DND-41 (cell line): ENCODE measurements at regions not wholly inside any gene's neighbourhood (a gene's known extent, or its start where the extent isn't known, plus 50 kb on each side); places are given as distances from the start of the nearest gene placed in this dataset.

Source experiments
- ATAC-seq: fragments of 200-7000 bp; cut with Tn5 transposase; 3 replicates; pipeline ENCODE4 v1.9.1; 2021; ENCODE audit warnings: low read depth; ENCODE audit not compliant: insufficient read depth
- DNase-seq: peaks from one replicate; pipeline ENCODE4 v3.0.0-alpha.2; 2020
- H2AFZ ChIP-seq: 2 replicates; pipeline ENCODE4 v1.6.0; 2012; ENCODE audit warnings: low read depth, low read length
- H3K27ac ChIP-seq: 2 replicates; pipeline ENCODE4 v1.5.1; 2012; ENCODE audit warnings: low read length, inconsistent platforms
- H3K27me3 ChIP-seq: fragments of 200-600 bp; sonication (generic); 2 replicates; pipeline ENCODE4 v1.6.0; 2012; ENCODE audit warnings: low read length, mild to moderate bottlenecking, inconsistent platforms; ENCODE audit not compliant: insufficient read depth, poor library complexity
- H3K36me3 ChIP-seq: 2 replicates; pipeline ENCODE4 v1.5.1; 2012; ENCODE audit warnings: low read length, inconsistent platforms; ENCODE audit not compliant: insufficient read depth
- H3K4me1 ChIP-seq: 2 replicates; pipeline ENCODE4 v1.5.1; 2012; ENCODE audit warnings: mild to moderate bottlenecking, low read length; ENCODE audit not compliant: insufficient read depth
- H3K4me2 ChIP-seq: 2 replicates; pipeline ENCODE4 v1.6.0; 2012; ENCODE audit warnings: mild to moderate bottlenecking, moderate library complexity, low read length, inconsistent platforms; ENCODE audit not compliant: insufficient read depth
- H3K4me3 ChIP-seq, 2 experiments: fragments of 200-600 bp in 1 of 2; shearing (Covaris generic) in 1 of 2; 2 replicates each; pipeline ENCODE4 v1.5.1; 2012 to 2016; ENCODE audit warnings: inconsistent platforms in 2 of 2, low read length in 2 of 2, mild to moderate bottlenecking in 2 of 2, low read depth in 1 of 2, moderate library complexity in 1 of 2
- H3K79me2 ChIP-seq: 2 replicates; pipeline ENCODE4 v1.6.0; 2012; ENCODE audit warnings: low read length, inconsistent platforms; ENCODE audit not compliant: insufficient read depth
- H3K9ac ChIP-seq: 2 replicates; pipeline ENCODE4 v1.6.0; 2012; ENCODE audit warnings: low read depth, mild to moderate bottlenecking, inconsistent platforms, low read length, moderate library complexity
- H3K9me3 ChIP-seq: 2 replicates; pipeline ENCODE4 v1.5.1; 2012; ENCODE audit warnings: low read length, moderate library complexity, mild to moderate bottlenecking, inconsistent platforms; ENCODE audit not compliant: insufficient read depth, severe bottlenecking
- H4K20me1 ChIP-seq: 2 replicates; pipeline ENCODE4 v1.6.0; 2012; ENCODE audit warnings: low read length; ENCODE audit not compliant: insufficient read depth
- CTCF ChIP-seq: IDR thresholded peaks from 2 replicates; pipeline ENCODE4 v1.5.1; 2012; ENCODE audit warnings: borderline replicate concordance, low read length, moderate library complexity, mild to moderate bottlenecking; ENCODE audit not compliant: poor library complexity, severe bottlenecking; ENCODE audit errors: extremely low read depth
- EZH2 ChIP-seq: IDR thresholded peaks from 3 replicates; pipeline ENCODE4 v1.6.1; 2012; ENCODE audit warnings: borderline replicate concordance, low read depth, mild to moderate bottlenecking, moderate library complexity, low read length, inconsistent platforms; ENCODE audit not compliant: severe bottlenecking

- no peak overlapping the region for H3K4me2 ChIP-seq
- ATAC-seq = no peak
Observed at GRCh38 chr10:133024704-133025557, 62.8 kb upstream of the ADGRA1 start.

GRCh38 chr10:133023216-133023843 is 64.4 kb upstream of the ADGRA1 start:
- Histone ChIP-seq H4K20me1 (no peaks in the 10 kb centered on the region), H3K27me3 (no peaks in the 10 kb centered on the region), H3K9me3 (no peaks in the 10 kb centered on the region), H3K36me3 (no peaks in the 10 kb centered on the region), H2AFZ (no peak overlapping the region), H3K4me2 (no peak overlapping the region), H3K4me3 (no peak overlapping the region), H3K79me2 (no peaks in the 10 kb centered on the region), H3K4me1 (no peaks in the 10 kb centered on the region), H3K27ac (no peak overlapping the region), H3K9ac (no peak overlapping the region)
- no peak for TF ChIP-seq EZH2
- no peak for TF ChIP-seq CTCF
- DNase-seq (no peak), ATAC-seq (no peak)

More at GRCh38 chr10:133024704-133025557, 62.8 kb upstream of the ADGRA1 start:
- Histone ChIP-seq H3K9ac (no peak overlapping the region), H3K9me3 (no peaks in the 10 kb centered on the region), H3K27me3 (no peaks in the 10 kb centered on the region), H4K20me1 (no peaks in the 10 kb centered on the region), H3K27ac (no peak overlapping the region), H2AFZ (no peak overlapping the region), H3K4me3 (no peak overlapping the region), H3K79me2 (no peaks in the 10 kb centered on the region), H3K36me3 (no peaks in the 10 kb centered on the region), H3K4me1 (no peaks in the 10 kb centered on the region)
- TF ChIP-seq EZH2 (no peak), CTCF (no peak)
- DNase-seq = no peak

- no peaks in the 10 kb centered on the region for H3K27me3 ChIP-seq
Observed at GRCh38 chr10:133022776-133023100, 65.0 kb upstream of the ADGRA1 start.

More at GRCh38 chr10:133022776-133023100, 65.0 kb upstream of the ADGRA1 start:
- TF ChIP-seq EZH2 = no peak
- no peak for TF ChIP-seq CTCF
- no peak for ATAC-seq
- no peaks in the 10 kb centered on the region for H3K36me3 ChIP-seq
- no peaks in the 10 kb centered on the region for H3K79me2 ChIP-seq
- no peaks in the 10 kb centered on the region for H4K20me1 ChIP-seq
- H3K9me3 ChIP-seq = no peaks in the 10 kb centered on the region
- no peak overlapping the region for H2AFZ ChIP-seq
- no peak overlapping the region for H3K4me2 ChIP-seq
- H3K4me1 ChIP-seq = no peaks in the 10 kb centered on the region
- DNase-seq = no peak
- no peak overlapping the region for H3K9ac ChIP-seq
- no peak overlapping the region for H3K27ac ChIP-seq
- H3K4me3 ChIP-seq = no peak overlapping the region
